Fibroblast of peridontal ligament (primary cell): ENCODE measurements at regions not wholly inside any gene's neighbourhood (a gene's known extent, or its start where the extent isn't known, plus 50 kb on each side); places are given as distances from the start of the nearest gene placed in this dataset.

Source experiments
- DNase-seq: peaks from one replicate; pipeline ENCODE4 v3.0.0-alpha.2; 2010; ENCODE audit errors: extremely low read depth

GRCh38 chr7:118298771-118299170 lies 74.3 kb downstream of the ANKRD7 start:
- DNase-seq = no peak

- DNase-seq = no peak
These were observed 75.7 kb downstream of the ANKRD7 start for GRCh38 chr7:118300177-118300576.

GRCh38 chr7:118304100-118304499 lies 79.6 kb downstream of the ANKRD7 start:
- DNase-seq = no peak

- DNase-seq = no peak
These were observed 81.2 kb downstream of the ANKRD7 start for GRCh38 chr7:118305671-118306070.

- no peak for DNase-seq
These were observed 82.3 kb downstream of the ANKRD7 start for GRCh38 chr7:118306771-118307170.

- DNase-seq = no peak
These were observed 86.8 kb downstream of the ANKRD7 start for GRCh38 chr7:118311121-118311836.

GRCh38 chr7:118312051-118312450 lies 87.5 kb downstream of the ANKRD7 start:
- no peak for DNase-seq

- DNase-seq = no peak
These were observed 88.5 kb downstream of the ANKRD7 start for GRCh38 chr7:118312966-118313365.

GRCh38 chr7:118324790-118325449 lies 100.4 kb downstream of the ANKRD7 start:
- DNase-seq = no peak

- no peak for DNase-seq
These were observed 100.9 kb downstream of the ANKRD7 start for GRCh38 chr7:118325450-118325808.

- DNase-seq = no peak
These were observed 102.7 kb downstream of the ANKRD7 start for GRCh38 chr7:118327174-118327573.

- DNase-seq = no peak
These were observed 104.2 kb downstream of the ANKRD7 start for GRCh38 chr7:118328505-118329211.

GRCh38 chr7:118330388-118330787 lies 105.9 kb downstream of the ANKRD7 start:
- no peak for DNase-seq

- no peak for DNase-seq
These were observed 122.2 kb downstream of the ANKRD7 start for GRCh38 chr7:118346748-118347147.

- no peak for DNase-seq
These were observed 125.1 kb downstream of the ANKRD7 start for GRCh38 chr7:118349604-118350003.

- no peak for DNase-seq
These were observed 125.8 kb downstream of the ANKRD7 start for GRCh38 chr7:118350260-118350659.

- DNase-seq = no peak
These were observed 128.5 kb downstream of the ANKRD7 start for GRCh38 chr7:118352867-118353453.

- DNase-seq = no peak
These were observed 141.9 kb downstream of the ANKRD7 start for GRCh38 chr7:118366363-118366762.

- DNase-seq = no peak
These were observed 144.5 kb downstream of the ANKRD7 start for GRCh38 chr7:118368958-118369357.

- no peak for DNase-seq
These were observed 145.5 kb downstream of the ANKRD7 start for GRCh38 chr7:118369987-118370386.

GRCh38 chr7:118372530-118372929 lies 148.0 kb downstream of the ANKRD7 start:
- no peak for DNase-seq

GRCh38 chr7:118389629-118390028 lies 165.1 kb downstream of the ANKRD7 start:
- DNase-seq = no peak

GRCh38 chr7:118404211-118404610 lies 179.7 kb downstream of the ANKRD7 start:
- DNase-seq = no peak
